ENCODE measurements at regions not wholly inside any gene's neighbourhood (a gene's known extent, or its start where the extent isn't known, plus 50 kb on each side); places are given as distances from the start of the nearest gene placed in this dataset.

GRCh38 chr5:40041452-40041851 is 616.7 kb upstream of the DAB2 start:
- H3K36me3 ChIP-seq (ENCODE audit: control insufficient read depth in 4 of 4, insufficient read depth in 4 of 4, low read length in 4 of 4): no peaks in the 10 kb centered on the region
- no peak overlapping the region for H3K27ac ChIP-seq (ENCODE audit: low read depth in 1 of 2, low read length in 1 of 2)
- no peaks in the 10 kb centered on the region for H3K27me3 ChIP-seq (ENCODE audit: control insufficient read depth in 3 of 3, insufficient read depth in 3 of 3, low read length in 2 of 3)
- H3K4me3 ChIP-seq: no peak overlapping the region
- no peak for TF ChIP-seq CTCF (IDR thresholded peaks at IDR 0.05; ENCODE audit: control extremely low read depth, extremely low read depth)
- DNase-seq (no peak), ATAC-seq (ENCODE audit: insufficient read depth, low FRiP score) (no peak)
- no peaks in the 10 kb centered on the region for H3K4me1 ChIP-seq (ENCODE audit: control insufficient read depth in 5 of 5, insufficient read depth in 5 of 5, low read length in 5 of 5)
- 95% methylated on average over 1 of the region's 1 CpG for WGBS, 2 donors
- H3K9ac ChIP-seq (ENCODE audit: insufficient read depth in 1 of 2, low read length in 2 of 2): no peak overlapping the region
- no peaks in the 10 kb centered on the region for H3K9me3 ChIP-seq (ENCODE audit: control insufficient read depth in 4 of 4, insufficient read depth in 3 of 4, low read length in 3 of 4)

DNA sequence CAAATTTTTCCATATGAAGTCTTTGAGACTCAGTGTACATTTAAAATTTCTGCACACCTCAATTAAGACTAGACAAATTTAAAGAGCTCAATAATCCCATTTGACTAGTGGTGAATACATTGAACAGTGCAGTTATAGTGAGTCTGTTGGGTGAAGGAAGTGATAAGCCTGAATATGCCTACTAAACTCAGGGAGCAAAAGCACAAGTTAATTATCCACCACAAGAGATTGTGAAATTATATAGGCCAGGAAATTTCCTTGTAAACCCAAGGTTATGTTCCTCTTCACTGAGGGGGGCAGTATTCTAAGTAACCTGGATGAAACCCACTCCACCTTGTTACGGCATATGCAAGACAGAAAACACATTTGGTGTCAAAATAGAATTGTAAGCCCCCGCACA is 612.9 kb upstream of the DAB2 start:
- ATAC-seq (ENCODE audit: insufficient read depth, low FRiP score): no peak
- DNase-seq: no peak
- no peaks in the 10 kb centered on the region for H3K36me3 ChIP-seq (ENCODE audit: control insufficient read depth in 4 of 4, insufficient read depth in 4 of 4, low read length in 4 of 4)
- WGBS, 2 donors: 96 to 100% methylated on average over 2 of the region's 2 CpGs
- TF ChIP-seq CTCF (IDR thresholded peaks at IDR 0.05; ENCODE audit: control extremely low read depth, extremely low read depth): no peak
- no peak overlapping the region for H3K4me3 ChIP-seq
- H3K27me3 ChIP-seq (ENCODE audit: control insufficient read depth in 3 of 3, insufficient read depth in 3 of 3, low read length in 2 of 3): no peaks in the 10 kb centered on the region
- H3K27ac ChIP-seq (ENCODE audit: low read depth in 1 of 2, low read length in 1 of 2): no peak overlapping the region
- H3K9me3 ChIP-seq (ENCODE audit: control insufficient read depth in 4 of 4, insufficient read depth in 3 of 4, low read length in 3 of 4): no peaks in the 10 kb centered on the region
- no peaks in the 10 kb centered on the region for H3K4me1 ChIP-seq (ENCODE audit: control insufficient read depth in 5 of 5, insufficient read depth in 5 of 5, low read length in 5 of 5)
- no peak overlapping the region for H3K9ac ChIP-seq (ENCODE audit: insufficient read depth in 1 of 2, low read length in 2 of 2)

GRCh38 chr5:40034441-40034840 is 609.7 kb upstream of the DAB2 start:
- Histone ChIP-seq H3K27ac (ENCODE audit: low read depth in 1 of 2, low read length in 1 of 2) (no peak overlapping the region), H3K4me3 (no peak overlapping the region), H3K27me3 (ENCODE audit: control insufficient read depth in 3 of 3, insufficient read depth in 3 of 3, low read length in 2 of 3) (no peaks in the 10 kb centered on the region), H3K9ac (ENCODE audit: insufficient read depth in 1 of 2, low read length in 2 of 2) (no peak overlapping the region), H3K4me1 (ENCODE audit: control insufficient read depth in 5 of 5, insufficient read depth in 5 of 5, low read length in 5 of 5) (peaks cover 0 to 5% (median 0%) of the 10 kb centered on the region in 5 donors), H3K36me3 (ENCODE audit: control insufficient read depth in 4 of 4, insufficient read depth in 4 of 4, low read length in 4 of 4) (no peaks in the 10 kb centered on the region), H3K9me3 (ENCODE audit: control insufficient read depth in 4 of 4, insufficient read depth in 3 of 4, low read length in 3 of 4) (no peaks in the 10 kb centered on the region)
- ATAC-seq (ENCODE audit: insufficient read depth, low FRiP score) (no peak), DNase-seq (no peak)
- TF ChIP-seq CTCF (IDR thresholded peaks at IDR 0.05; ENCODE audit: control extremely low read depth, extremely low read depth): no peak
- 92 to 94% methylated on average over 2 of the region's 2 CpGs for WGBS, 2 donors

GRCh38 chr5:40033411-40033810 is 608.6 kb upstream of the DAB2 start:
- Histone ChIP-seq H3K9me3 (ENCODE audit: control insufficient read depth in 4 of 4, insufficient read depth in 3 of 4, low read length in 3 of 4) (no peaks in the 10 kb centered on the region), H3K27ac (ENCODE audit: low read depth in 1 of 2, low read length in 1 of 2) (peak overlapping the region in 1 of 2 donors; percentile 40), H3K9ac (ENCODE audit: insufficient read depth in 1 of 2, low read length in 2 of 2) (no peak overlapping the region), H3K4me1 (ENCODE audit: control insufficient read depth in 5 of 5, insufficient read depth in 5 of 5, low read length in 5 of 5) (peaks cover 0 to 5% (median 0%) of the 10 kb centered on the region in 5 donors), H3K36me3 (ENCODE audit: control insufficient read depth in 4 of 4, insufficient read depth in 4 of 4, low read length in 4 of 4) (no peaks in the 10 kb centered on the region), H3K27me3 (ENCODE audit: control insufficient read depth in 3 of 3, insufficient read depth in 3 of 3, low read length in 2 of 3) (no peaks in the 10 kb centered on the region), H3K4me3 (no peak overlapping the region)
- ATAC-seq (ENCODE audit: insufficient read depth, low FRiP score) (no peak), DNase-seq (no peak)
- 80% methylated on average over 3 of the region's 3 CpGs for WGBS, 2 donors
- TF ChIP-seq CTCF (IDR thresholded peaks at IDR 0.05; ENCODE audit: control extremely low read depth, extremely low read depth): no peak
